ENCODE measurements at regions not wholly inside any gene's neighbourhood (a gene's known extent, or its start where the extent isn't known, plus 50 kb on each side); places are given as distances from the start of the nearest gene placed in this dataset.

- no peak for TF ChIP-seq ATF3 (IDR thresholded peaks at IDR 0.05)
- TF ChIP-seq CEBPB (IDR thresholded peaks at IDR 0.05; ENCODE audit: low read depth) = no peak
- no peak for TF ChIP-seq ELF1 (IDR thresholded peaks at IDR 0.05; ENCODE audit: borderline replicate concordance, low read depth)
- no peak for TF ChIP-seq EGR1 (IDR thresholded peaks at IDR 0.05; ENCODE audit: low read depth)
- BruUV-seq (replicated peaks) = no TSS peak
- POLR2A ChIA-PET = no interaction called here
Measured at GRCh38 chr15:47366884-47367283, 350.4 kb upstream of the SEMA6D start.

GRCh38 chr15:47367726-47368390, 349.4 kb upstream of the SEMA6D start:
- no peaks in the 10 kb centered on the region for H3K36me3 ChIP-seq (ENCODE audit: control insufficient read depth in 1 of 2, insufficient read depth in 2 of 2, low read length in 2 of 2)
- no peaks in the 10 kb centered on the region for H3K79me2 ChIP-seq (ENCODE audit: insufficient read depth, low read length)
- H3K9me3 ChIP-seq (ENCODE audit: control insufficient read depth in 1 of 2, insufficient read depth in 1 of 2, low read depth in 1 of 2, low read length in 2 of 2) = peaks cover 8 to 32% of the 10 kb centered on the region in 2 experiments; a peak in 2 of 4 replicates
- no peaks in the 10 kb centered on the region for H3K27me3 ChIP-seq (ENCODE audit: insufficient read depth, low read length)
- ATAC-seq (no peak), DNase-seq (ENCODE audit: low read depth, low spot score) (no peak)
- H3K4me1 ChIP-seq (ENCODE audit: control insufficient read depth in 1 of 2, insufficient read depth in 2 of 2, low read length in 2 of 2) = no peaks in the 10 kb centered on the region
- ChIA-PET RAD21 (ENCODE audit: low non-redundant PET in 1 of 2, low total read pairs in 2 of 2, uncharacterized antibody in 2 of 2, unreplicated experiment in 2 of 2) (no interaction called here), CTCF (no interaction called here), POLR2A (no interaction called here)
- no peaks in the 10 kb centered on the region for H4K20me1 ChIP-seq (ENCODE audit: insufficient read depth)
- H3K27ac ChIP-seq (ENCODE audit: low read depth, low read length) = no peak overlapping the region
- no peak overlapping the region for H3K4me3 ChIP-seq (replicated peaks in 1 of 2; ENCODE audit: low read depth in 1 of 2, low read length in 2 of 2)
- no peak overlapping the region for H3K9ac ChIP-seq (ENCODE audit: low read length)
- H3K4me2 ChIP-seq (ENCODE audit: low read length) = no peak overlapping the region
- BruUV-seq (replicated peaks) = no TSS peak
- H2AFZ ChIP-seq (ENCODE audit: low read depth, low read length, poor library complexity, severe bottlenecking) = no peak overlapping the region
- H3K9me2 ChIP-seq (ENCODE audit: insufficient read depth) = no peaks in the 10 kb centered on the region
- intact Hi-C loops (cut with micrococcal nuclease) = no loop called here
- TF ChIP-seq ZNF274 (IDR thresholded peaks at IDR 0.05; ENCODE audit: low read depth, low read length) (no peak), EGR1 (IDR thresholded peaks at IDR 0.05; ENCODE audit: low read depth) (no peak), MAX (IDR thresholded peaks at IDR 0.05) (no peak), ATF3 (IDR thresholded peaks at IDR 0.05) (no peak), SIN3A (IDR thresholded peaks at IDR 0.05; ENCODE audit: low read depth) (no peak), POLR2A (IDR thresholded peaks at IDR 0.05; ENCODE audit: borderline replicate concordance, extremely low read depth, insufficient read depth, insufficient read length) (no peak), YY1 (IDR thresholded peaks at IDR 0.05; ENCODE audit: extremely low read depth, insufficient replicate concordance, low read depth, low read length) (no peak), ZBTB33 (IDR thresholded peaks at IDR 0.05; ENCODE audit: extremely low read depth, insufficient replicate concordance, low read length) (no peak), RAD21 (IDR thresholded peaks at IDR 0.05; ENCODE audit: low read depth) (no peak), JUND (IDR thresholded peaks at IDR 0.05) (no peak), SRF (IDR thresholded peaks at IDR 0.05; ENCODE audit: low read depth) (no peak), CBX3 (IDR thresholded peaks at IDR 0.05; ENCODE audit: low read depth) (no peak), ZFX (IDR thresholded peaks at IDR 0.05) (no peak), CEBPB (IDR thresholded peaks at IDR 0.05; ENCODE audit: low read depth) (no peak)

More at GRCh38 chr15:47366884-47367283, 350.4 kb upstream of the SEMA6D start:
- Histone ChIP-seq H3K4me3 (replicated peaks in 1 of 2; ENCODE audit: low read depth in 1 of 2, low read length in 2 of 2) (no peak overlapping the region), H3K79me2 (ENCODE audit: insufficient read depth, low read length) (no peaks in the 10 kb centered on the region), H3K27me3 (ENCODE audit: insufficient read depth, low read length) (no peaks in the 10 kb centered on the region), H2AFZ (ENCODE audit: low read depth, low read length, poor library complexity, severe bottlenecking) (no peak overlapping the region), H3K36me3 (ENCODE audit: control insufficient read depth in 1 of 2, insufficient read depth in 2 of 2, low read length in 2 of 2) (no peaks in the 10 kb centered on the region), H3K9ac (ENCODE audit: low read length) (no peak overlapping the region), H3K9me2 (ENCODE audit: insufficient read depth) (no peaks in the 10 kb centered on the region), H3K27ac (ENCODE audit: low read depth, low read length) (no peak overlapping the region), H4K20me1 (ENCODE audit: insufficient read depth) (no peaks in the 10 kb centered on the region), H3K4me1 (ENCODE audit: control insufficient read depth in 1 of 2, insufficient read depth in 2 of 2, low read length in 2 of 2) (no peaks in the 10 kb centered on the region), H3K4me2 (ENCODE audit: low read length) (no peak overlapping the region), H3K9me3 (ENCODE audit: control insufficient read depth in 1 of 2, insufficient read depth in 1 of 2, low read depth in 1 of 2, low read length in 2 of 2) (peaks cover 4 to 33% of the 10 kb centered on the region in 2 experiments; a peak in 2 of 4 replicates)
- ChIA-PET RAD21 (ENCODE audit: low non-redundant PET in 1 of 2, low total read pairs in 2 of 2, uncharacterized antibody in 2 of 2, unreplicated experiment in 2 of 2) (no interaction called here), CTCF (no interaction called here)
- ATAC-seq = no peak
- intact Hi-C loops (cut with micrococcal nuclease) = no loop called here
- no peak for DNase-seq (ENCODE audit: low read depth, low spot score)

Data from HCT116 (cell line).